HepG2 (cell line): ENCODE measurements at regions not wholly inside any gene's neighbourhood (a gene's known extent, or its start where the extent isn't known, plus 50 kb on each side); places are given as distances from the start of the nearest gene placed in this dataset.

Source experiments
- ATAC-seq: fragments of 200-7000 bp; cut with Tn5 transposase; 3 replicates; pipeline ENCODE4 v1.9.1; 2020; ENCODE audit warnings: mild to moderate bottlenecking, moderate library complexity
- BruUV-seq: library from RNA; stranded (reverse); fragments of 400-500 nt; replicated peaks from 2 replicates; lab custom pipeline; 2021; lab: Mats Ljungman, UMichigan
- CTCF ChIA-PET: fragments of 300-600 bp; formaldehyde crosslinking; extraction: SDS; loops from one replicate; lab custom pipeline; 2021; ENCODE audit warnings: low total read pairs, inconsistent platforms, low intra/inter-chr PET ratio; lab: Yijun Ruan, JAX
- POLR2A ChIA-PET: fragments of 350-600 bp; sonication (Branson Sonifier 250); formaldehyde crosslinking; loops from one replicate; lab custom pipeline; 2020; ENCODE audit warnings: antibody characterized with exemption, inconsistent platforms; lab: Yijun Ruan, JAX
- DNase-seq: peaks from one replicate; pipeline ENCODE4 v3.0.0-alpha.2; 2015; ENCODE audit warnings: low spot score
- FAIRE-seq: peaks from 3 replicates; lab custom pipeline; 2011; peaks lifted over from hg19 to GRCh38; lab: Jason Lieb, UNC
- H2AFZ ChIP-seq: one replicate; pipeline ENCODE4 v1.6.1; 2011; ENCODE audit warnings: low read length, inconsistent platforms
- H3K27ac ChIP-seq: fragments of 300-600 bp; 3 replicates; pipeline ENCODE4 v1.8.0; 2011; ENCODE audit warnings: mixed run types, mild to moderate bottlenecking, mixed read lengths, low read length, inconsistent platforms; ENCODE audit not compliant: insufficient read depth; ENCODE audit errors: extremely low read length
- H3K27me3 ChIP-seq, 2 experiments: fragments of 200-600 bp in 1 of 2; 2 replicates in 1 of 2; 3 replicates in 1 of 2; pipeline versions ENCODE4 v1.6.0 to v1.8.0; 2011; ENCODE audit warnings: low read length in 2 of 2, mild to moderate bottlenecking in 2 of 2, moderate library complexity in 2 of 2, inconsistent platforms in 1 of 2; ENCODE audit not compliant: insufficient read depth in 2 of 2, control insufficient read depth in 1 of 2
- H3K36me3 ChIP-seq, 2 experiments: fragments of 200-600 bp in 1 of 2; replicated peaks in 1 of 2; 2 replicates in 1 of 2; 3 replicates in 1 of 2; pipeline versions ENCODE4 v1.5.1 to v1.8.0; 2011; ENCODE audit warnings: low read length in 2 of 2, inconsistent platforms in 1 of 2; ENCODE audit not compliant: insufficient read depth in 2 of 2, control insufficient read depth in 1 of 2
- H3K4me1 ChIP-seq: 2 replicates; pipeline ENCODE4 v1.5.1; 2012; ENCODE audit warnings: low read length, inconsistent platforms; ENCODE audit not compliant: insufficient read depth
- H3K4me2 ChIP-seq: 2 replicates; pipeline ENCODE4 v1.6.0; 2011; ENCODE audit warnings: low read depth, low read length, inconsistent platforms
- H3K4me3 ChIP-seq, 3 experiments: fragments of 200-600 bp in 1 of 3; sonication (generic), shearing (Covaris generic) in 1 of 3; replicated peaks in 1 of 3; 2 replicates each; pipeline ENCODE4 v1.5.1; 2011 to 2016; ENCODE audit warnings: low read length in 3 of 3, inconsistent platforms in 2 of 3, low read depth in 2 of 3, mild to moderate bottlenecking in 2 of 3, control low read depth in 1 of 3, mixed read lengths in 1 of 3; ENCODE audit not compliant: insufficient read depth in 1 of 3
- H3K79me2 ChIP-seq: one replicate; pipeline ENCODE4 v1.6.1; 2011; ENCODE audit warnings: low read length, inconsistent platforms; ENCODE audit not compliant: insufficient read depth
- H3K9ac ChIP-seq: 2 replicates; pipeline ENCODE4 v1.6.0; 2011; ENCODE audit warnings: mild to moderate bottlenecking, low read depth, low read length, inconsistent platforms; ENCODE audit not compliant: insufficient read depth
- H3K9me3 ChIP-seq: 2 replicates; pipeline ENCODE4 v1.5.1; 2012; ENCODE audit warnings: mild to moderate bottlenecking, low read length
- H4K20me1 ChIP-seq: 2 replicates; pipeline ENCODE4 v1.6.0; 2011; ENCODE audit warnings: inconsistent platforms, mild to moderate bottlenecking, low read length, moderate library complexity; ENCODE audit not compliant: insufficient read depth
- ARID4A ChIP-seq: sonication (generic); formaldehyde crosslinking; IDR thresholded peaks from 2 replicates; pipeline ENCODE4 v1.5.0; 2020; ENCODE audit warnings: mild to moderate bottlenecking, missing genetic modification reagents, borderline replicate concordance
- DPF2 ChIP-seq: sonication (generic); formaldehyde crosslinking; IDR thresholded peaks from 2 replicates; pipeline ENCODE4 v1.4.0; 2020; ENCODE audit warnings: mild to moderate bottlenecking, low read depth, missing genetic modification reagents, borderline replicate concordance
- MATR3 ChIP-seq: sonication (generic); formaldehyde crosslinking; IDR thresholded peaks from 2 replicates; pipeline ENCODE4 v1.4.0; 2020; ENCODE audit warnings: missing genetic modification reagents
- NFE2L2 ChIP-seq: fragments of 150-350 bp; IDR thresholded peaks from 2 replicates; pipeline ENCODE4 v1.6.1; 2014; ENCODE audit warnings: low read length
- THAP9 ChIP-seq: sonication (generic); formaldehyde crosslinking; IDR thresholded peaks from 2 replicates; pipeline ENCODE4; 2020; ENCODE audit warnings: missing genetic modification reagents, mild to moderate bottlenecking, borderline replicate concordance
- ZBTB33 ChIP-seq: sonication (generic); formaldehyde crosslinking; IDR thresholded peaks from 2 replicates; pipeline ENCODE4 v1.4.0; 2020; ENCODE audit warnings: missing genetic modification reagents
- ZIK1 ChIP-seq: sonication (generic); formaldehyde crosslinking; IDR thresholded peaks from 2 replicates; pipeline ENCODE4 v1.5.0; 2020; ENCODE audit warnings: mild to moderate bottlenecking, low read depth, missing genetic modification reagents, borderline replicate concordance
- ZNF10 ChIP-seq: sonication (generic); formaldehyde crosslinking; IDR thresholded peaks from 2 replicates; pipeline ENCODE4 v1.4.0; 2020; ENCODE audit warnings: mild to moderate bottlenecking, low read depth, missing genetic modification reagents, borderline replicate concordance
- ZNF382 ChIP-seq: sonication (generic); formaldehyde crosslinking; IDR thresholded peaks from 2 replicates; pipeline ENCODE4 v1.5.0; 2020; ENCODE audit warnings: missing genetic modification reagents, mild to moderate bottlenecking, borderline replicate concordance
- ZNF451 ChIP-seq: sonication (generic); formaldehyde crosslinking; IDR thresholded peaks from 2 replicates; pipeline ENCODE4 v1.5.0; 2020; ENCODE audit warnings: mild to moderate bottlenecking, missing genetic modification reagents
- in situ Hi-C: cut with HindIII; loops from 2 replicates; pipeline ENCODE4 v1.10.0; 2017; ENCODE audit warnings: low pct_unique_long_range_greater_than_20kb; ENCODE audit not compliant: extremely low pct_ligation_motif_present
- intact Hi-C: fragments of 100-400 bp; cut with micrococcal nuclease; formaldehyde crosslinking; loops from one replicate; pipeline ENCODE4 v1.10.0; 2022; ENCODE audit not compliant: unreplicated experiment

- no peak for ATAC-seq
- Histone ChIP-seq H3K9ac (no peak overlapping the region), H3K79me2 (no peaks in the 10 kb centered on the region), H4K20me1 (no peaks in the 10 kb centered on the region), H3K4me2 (no peak overlapping the region), H3K27me3 (no peaks in the 10 kb centered on the region), H3K27ac (no peak overlapping the region), H3K9me3 (peaks cover 28% of the 10 kb centered on the region), H3K4me1 (no peaks in the 10 kb centered on the region), H3K4me3 (no peak overlapping the region), H2AFZ (no peak overlapping the region), H3K36me3 (no peaks in the 10 kb centered on the region)
- CTCF ChIA-PET: no interaction called here
- intact Hi-C loops (no loop called here), in situ Hi-C loops (no loop called here)
- BruUV-seq: no TSS peak
- FAIRE-seq: no peak
- POLR2A ChIA-PET: no interaction called here
- no peak for DNase-seq
- no peak for TF ChIP-seq THAP9 (CRISPR knock-in tag)
- TF ChIP-seq ZNF382 (CRISPR knock-in tag): no peak
- TF ChIP-seq ZNF451 (CRISPR knock-in tag): no peak
These were observed 189.1 kb upstream of the POU3F4 start for GRCh38 chrX:83319023-83319422.

GRCh38 chrX:83326539-83326938 lies 181.6 kb upstream of the POU3F4 start:
- H3K4me3 ChIP-seq: no peak overlapping the region
- no peaks in the 10 kb centered on the region for H3K36me3 ChIP-seq
- POLR2A ChIA-PET: no interaction called here
- in situ Hi-C loops (no loop called here), intact Hi-C loops (no loop called here)
- H4K20me1 ChIP-seq: no peaks in the 10 kb centered on the region
- BruUV-seq: no TSS peak
- FAIRE-seq: no peak
- no peak overlapping the region for H2AFZ ChIP-seq
- no peak for ATAC-seq
- H3K79me2 ChIP-seq: no peaks in the 10 kb centered on the region
- H3K9me3 ChIP-seq: peaks cover 22% of the 10 kb centered on the region
- H3K9ac ChIP-seq: no peak overlapping the region
- no peak overlapping the region for H3K4me2 ChIP-seq
- no peak overlapping the region for H3K27ac ChIP-seq
- CTCF ChIA-PET: no interaction called here
- no peak for DNase-seq
- no peaks in the 10 kb centered on the region for H3K4me1 ChIP-seq
- no peaks in the 10 kb centered on the region for H3K27me3 ChIP-seq
- TF ChIP-seq ZNF10 (CRISPR knock-in tag): no peak
- no peak for TF ChIP-seq ZIK1 (CRISPR knock-in tag)
- no peak for TF ChIP-seq ZBTB33 (CRISPR knock-in tag)
- TF ChIP-seq ARID4A: no peak
- TF ChIP-seq DPF2: no peak
- TF ChIP-seq MATR3 (CRISPR knock-in tag): no peak
- TF ChIP-seq NFE2L2: no peak
